H9 (cell line): ENCODE measurements at regions not wholly inside any gene's neighbourhood (a gene's known extent, or its start where the extent isn't known, plus 50 kb on each side); places are given as distances from the start of the nearest gene placed in this dataset.

Experiments used
- DNase-seq: peaks from one replicate; pipeline ENCODE4 v3.0.0-alpha.2; 2017
- H2AFZ ChIP-seq: one replicate; pipeline ENCODE4 v1.6.1; 2013; ENCODE audit warnings: mild to moderate bottlenecking, low read length, control low read depth, moderate library complexity
- H2AK5ac ChIP-seq: 2 replicates; pipeline ENCODE4 v1.6.1; 2013; ENCODE audit warnings: low read length, control low read depth, mixed read lengths; ENCODE audit not compliant: insufficient read length
- H2BK120ac ChIP-seq: one replicate; pipeline ENCODE4 v1.6.1; 2013; ENCODE audit warnings: low read depth, mild to moderate bottlenecking, low read length, control low read depth, inconsistent platforms; ENCODE audit not compliant: poor library complexity, severe bottlenecking
- H2BK12ac ChIP-seq: 2 replicates; pipeline ENCODE4 v1.6.1; 2013; ENCODE audit warnings: low read length, control low read depth, mixed read lengths, low read depth; ENCODE audit not compliant: insufficient read length
- H2BK15ac ChIP-seq: 2 replicates; pipeline ENCODE4 v1.6.1; 2013; ENCODE audit warnings: low read depth, low read length, control low read depth
- H2BK20ac ChIP-seq: one replicate; pipeline ENCODE4 v1.6.1; 2013; ENCODE audit warnings: low read depth, mild to moderate bottlenecking, low read length, control low read depth, inconsistent platforms; ENCODE audit not compliant: poor library complexity, severe bottlenecking
- H2BK5ac ChIP-seq: 2 replicates; pipeline ENCODE4 v1.6.1; 2013; ENCODE audit warnings: low read length, control low read depth, mixed read lengths; ENCODE audit not compliant: insufficient read length
- H3K14ac ChIP-seq: 2 replicates; pipeline ENCODE4 v1.6.1; 2013; ENCODE audit warnings: low read length, control low read depth; ENCODE audit not compliant: insufficient read depth
- H3K18ac ChIP-seq: 2 replicates; pipeline ENCODE4 v1.6.1; 2013; ENCODE audit warnings: low read depth, mild to moderate bottlenecking, mixed read lengths, low read length, control low read depth; ENCODE audit not compliant: insufficient read length
- H3K23ac ChIP-seq: 2 replicates; pipeline ENCODE4 v1.6.1; 2013; ENCODE audit warnings: low read length, control low read depth, mixed read lengths, low read depth; ENCODE audit not compliant: insufficient read length
- H3K23me2 ChIP-seq: 2 replicates; pipeline ENCODE4 v1.6.1; 2013; ENCODE audit warnings: low read depth, mild to moderate bottlenecking, mixed read lengths, low read length, control low read depth; ENCODE audit not compliant: insufficient read length, poor library complexity, severe bottlenecking
- H3K27ac ChIP-seq: 2 replicates; pipeline ENCODE4 v1.5.1; 2013; ENCODE audit warnings: low read length, control low read depth, mixed read lengths, low read depth; ENCODE audit not compliant: insufficient read length
- H3K27me3 ChIP-seq: 2 replicates; pipeline ENCODE4 v1.6.1; 2013; ENCODE audit warnings: low read length, control low read depth, inconsistent platforms; ENCODE audit not compliant: insufficient read depth
- H3K4ac ChIP-seq: 2 replicates; pipeline ENCODE4 v1.6.1; 2013; ENCODE audit warnings: low read depth, mild to moderate bottlenecking, control low read depth, inconsistent platforms, low read length, moderate library complexity
- H3K4me1 ChIP-seq: 2 replicates; pipeline ENCODE4 v1.6.1; 2013; ENCODE audit warnings: low read length, control low read depth, inconsistent platforms; ENCODE audit not compliant: insufficient read depth
- H3K4me2 ChIP-seq: 2 replicates; pipeline ENCODE4 v1.6.1; 2013; ENCODE audit warnings: low read length, control low read depth, mixed read lengths; ENCODE audit not compliant: insufficient read length, insufficient read depth
- H3K56ac ChIP-seq: 2 replicates; pipeline ENCODE4 v1.6.1; 2013; ENCODE audit warnings: low read depth, mild to moderate bottlenecking, mixed read lengths, low read length, control low read depth; ENCODE audit not compliant: insufficient read length
- H3K79me1 ChIP-seq: 2 replicates; pipeline ENCODE4 v1.6.1; 2013; ENCODE audit warnings: low read depth, mild to moderate bottlenecking, moderate library complexity, low read length, control low read depth, inconsistent platforms; ENCODE audit not compliant: insufficient read depth, poor library complexity, severe bottlenecking
- H3K79me2 ChIP-seq: 2 replicates; pipeline ENCODE4 v1.6.1; 2013; ENCODE audit warnings: low read length, control low read depth, inconsistent platforms; ENCODE audit not compliant: insufficient read depth
- H3K9ac ChIP-seq: 2 replicates; pipeline ENCODE4 v1.6.1; 2013; ENCODE audit warnings: low read length, control low read depth, mixed read lengths; ENCODE audit not compliant: insufficient read length; ENCODE audit errors: extremely low read depth
- H3K9me3 ChIP-seq: one replicate; pipeline ENCODE4 v1.6.1; 2013; ENCODE audit warnings: low read depth, low read length, inconsistent platforms; ENCODE audit not compliant: control insufficient read depth
- H3T11ph ChIP-seq: one replicate; pipeline ENCODE4 v1.6.1; 2013; ENCODE audit warnings: mild to moderate bottlenecking, low read length, control low read depth, inconsistent platforms
- H4K20me1 ChIP-seq: one replicate; pipeline ENCODE4 v1.6.1; 2013; ENCODE audit not compliant: control insufficient read depth, insufficient read length, insufficient read depth
- H4K5ac ChIP-seq: 2 replicates; pipeline ENCODE4 v1.6.1; 2013; ENCODE audit warnings: low read depth, mild to moderate bottlenecking, mixed read lengths, low read length, control low read depth; ENCODE audit not compliant: insufficient read length
- H4K8ac ChIP-seq: replicated peaks from 2 replicates; pipeline ENCODE4 v1.6.1; 2013; ENCODE audit warnings: low read length, control low read depth, mixed read lengths, low read depth; ENCODE audit not compliant: insufficient read length
- H4K91ac ChIP-seq: 2 replicates; pipeline ENCODE4 v1.6.1; 2013; ENCODE audit warnings: low read depth, mild to moderate bottlenecking, moderate library complexity, mixed read lengths, low read length, control low read depth; ENCODE audit not compliant: insufficient read length
- H3K27ac Mint-ChIP-seq, 3 experiments: 2 replicates in 2 of 3; 3 replicates in 1 of 3; pipeline ENCODE4 v1.8.0; 2020 to 2021; ENCODE audit warnings: mixed read lengths in 3 of 3, mild to moderate bottlenecking in 1 of 3, moderate library complexity in 1 of 3
- H3K27me3 Mint-ChIP-seq: 2 replicates; pipeline ENCODE4 v1.8.0; 2021; ENCODE audit warnings: low read depth, mild to moderate bottlenecking, moderate library complexity, mixed read lengths
- H3K36me3 Mint-ChIP-seq, 3 experiments: 2 replicates in 2 of 3; 3 replicates in 1 of 3; pipeline ENCODE4 v1.8.0; 2020 to 2021; ENCODE audit warnings: low read depth in 3 of 3, mixed read lengths in 3 of 3; ENCODE audit not compliant: insufficient read depth in 1 of 3
- H3K4me1 Mint-ChIP-seq, 2 experiments: 2 replicates each; pipeline ENCODE4 v1.8.0; 2020; ENCODE audit warnings: mixed read lengths in 2 of 2
- H3K4me3 Mint-ChIP-seq, 2 experiments: 2 replicates in 1 of 2; 3 replicates in 1 of 2; pipeline ENCODE4 v1.8.0; 2020 to 2021; ENCODE audit warnings: mild to moderate bottlenecking in 2 of 2, mixed read lengths in 2 of 2, moderate library complexity in 1 of 2
- H3K9me3 Mint-ChIP-seq, 2 experiments: 2 replicates in 1 of 2; 3 replicates in 1 of 2; pipeline ENCODE4 v1.8.0; 2020; ENCODE audit warnings: mild to moderate bottlenecking in 2 of 2, mixed read lengths in 2 of 2, moderate library complexity in 1 of 2
- CTCF ChIP-seq: fragments of 200-600 bp; sonication (generic); conservative IDR thresholded peaks from 3 replicates; pipeline ENCODE4 v1.8.0; 2021; ENCODE audit warnings: antibody characterized with exemption, mild to moderate bottlenecking
- WGBS: extraction: QIAGEN DNeasy Blood & Tissue Kit; methylation state at CpG from one replicate; pipeline ENCODE4 v1.1.7; 2013; ENCODE audit warnings: missing lambda C conversion rate, low lambda C conversion rate, mixed read lengths; ENCODE audit not compliant: insufficient read length; ENCODE audit errors: extremely low coverage; 5-methylcytosine and 5-hydroxymethylcytosine counted together

- Histone ChIP-seq H3K27me3 (no peaks in the 10 kb centered on the region), H3K14ac (no peak overlapping the region), H2AK5ac (no peak overlapping the region), H2BK12ac (no peak overlapping the region), H3K23me2 (no peaks in the 10 kb centered on the region), H2AFZ (no peak overlapping the region), H3K18ac (no peak overlapping the region), H2BK15ac (no peak overlapping the region), H3K56ac (no peak overlapping the region), H2BK20ac (no peak overlapping the region), H4K20me1 (no peaks in the 10 kb centered on the region), H4K5ac (no peak overlapping the region), H3T11ph (no peak overlapping the region), H3K27ac (no peak overlapping the region), H2BK120ac (no peak overlapping the region), H3K23ac (no peak overlapping the region), H3K4ac (no peak overlapping the region), H2BK5ac (no peak overlapping the region), H3K79me2 (no peaks in the 10 kb centered on the region), H4K91ac (no peak overlapping the region), H3K4me1 (peaks cover 4% of the 10 kb centered on the region; the same call in 1 of the 2 replicates), H4K8ac (no peak overlapping the region), H3K79me1 (no peaks in the 10 kb centered on the region), H3K9ac (no peak overlapping the region), H3K9me3 (no peaks in the 10 kb centered on the region), H3K4me2 (no peak overlapping the region)
- TF ChIP-seq CTCF: no peak
- no peak for DNase-seq
- H3K36me3 Mint-ChIP-seq: no peaks in the 10 kb centered on the region
- peak overlapping the region in 1 of 3 experiments; percentile 97; a peak in 4 of 7 replicates for H3K27ac Mint-ChIP-seq
- no CpG with 5 or more reads among the region's 2 CpGs for WGBS
- H3K27me3 Mint-ChIP-seq: no peaks in the 10 kb centered on the region
- H3K4me3 Mint-ChIP-seq: no peak overlapping the region; a peak in 1 of 5 replicates
- H3K9me3 Mint-ChIP-seq: no peaks in the 10 kb centered on the region; a peak in 1 of 5 replicates
- peaks cover 22 to 23% of the 10 kb centered on the region in 2 experiments for H3K4me1 Mint-ChIP-seq
Measured at GRCh38 chr13:74466020-74466419, 331.8 kb upstream of the KLF12 start.
